HG03066 (cell line): ENCODE measurements at regions not wholly inside any gene's neighbourhood (a gene's known extent, or its start where the extent isn't known, plus 50 kb on each side); places are given as distances from the start of the nearest gene placed in this dataset.

Experiments used
- ATAC-seq: cut with Tn5 transposase; IDR thresholded peaks from one replicate; pipeline ENCODE4 v1.9.1; 2021; ENCODE audit warnings: low read depth; ENCODE audit not compliant: unreplicated experiment

DNA sequence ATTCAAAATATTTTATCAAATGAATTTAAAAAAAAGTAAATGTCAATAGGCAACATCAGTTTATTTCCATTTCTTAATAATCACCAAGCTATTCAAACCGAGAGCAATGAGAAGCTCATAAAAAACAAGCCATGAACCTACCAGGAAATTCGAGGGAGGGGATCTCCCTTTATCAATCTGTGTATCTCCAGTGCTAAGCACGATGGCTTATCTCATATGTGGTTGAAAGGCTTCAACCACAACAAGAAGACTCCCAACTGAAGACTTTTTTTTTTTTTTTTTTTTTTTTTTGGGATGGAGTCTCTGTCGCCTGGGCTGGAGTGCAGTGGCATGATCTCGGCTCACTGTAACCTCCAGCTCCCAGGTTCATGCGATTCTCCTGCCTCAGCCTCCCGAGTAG, 833.3 kb downstream of the USP25 start:
- no peak for ATAC-seq

- ATAC-seq = no peak
Observed at GRCh38 chr21:16563795-16564194, 834.0 kb downstream of the USP25 start.

GRCh38 chr21:16568244-16568643, 838.5 kb downstream of the USP25 start:
- no peak for ATAC-seq

DNA sequence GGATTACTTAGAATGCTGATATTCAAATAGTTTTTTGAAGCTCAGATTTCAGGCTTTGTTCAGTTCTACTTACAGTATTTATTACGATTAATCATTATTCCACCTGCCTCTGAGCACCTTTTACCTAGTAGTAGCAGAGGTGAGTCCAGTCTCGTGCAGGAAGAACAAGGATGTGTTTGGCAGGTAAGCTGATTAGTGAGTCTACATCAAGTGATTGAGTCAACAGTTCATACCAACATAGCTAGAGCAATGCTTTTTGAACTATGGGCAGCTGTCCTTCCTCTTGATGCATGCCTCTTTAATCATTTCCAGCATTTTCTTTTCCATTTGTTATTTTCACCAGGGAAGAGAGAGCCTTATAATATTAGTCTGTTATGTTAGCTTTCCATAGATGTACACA, 838.9 kb downstream of the USP25 start:
- no peak for ATAC-seq

DNA sequence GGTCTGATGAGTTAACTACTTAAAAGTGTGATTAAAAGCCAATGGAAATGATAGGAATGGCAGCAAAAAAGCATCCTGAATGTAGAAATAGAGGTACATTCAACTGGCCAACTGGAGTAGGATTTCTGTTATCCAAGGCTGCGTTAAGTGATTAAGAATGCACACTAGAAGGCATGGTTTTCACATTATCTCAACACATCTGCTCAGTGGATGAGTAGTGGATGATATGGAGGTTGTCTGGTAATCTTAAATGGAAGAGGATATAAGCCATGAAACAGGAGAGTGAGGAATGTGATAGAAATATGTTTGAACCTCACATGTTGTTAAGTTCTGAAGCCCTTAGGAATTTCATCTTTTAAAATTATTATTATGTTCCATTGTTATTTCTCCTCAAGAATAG, 839.9 kb downstream of the USP25 start:
- ATAC-seq = no peak

DNA sequence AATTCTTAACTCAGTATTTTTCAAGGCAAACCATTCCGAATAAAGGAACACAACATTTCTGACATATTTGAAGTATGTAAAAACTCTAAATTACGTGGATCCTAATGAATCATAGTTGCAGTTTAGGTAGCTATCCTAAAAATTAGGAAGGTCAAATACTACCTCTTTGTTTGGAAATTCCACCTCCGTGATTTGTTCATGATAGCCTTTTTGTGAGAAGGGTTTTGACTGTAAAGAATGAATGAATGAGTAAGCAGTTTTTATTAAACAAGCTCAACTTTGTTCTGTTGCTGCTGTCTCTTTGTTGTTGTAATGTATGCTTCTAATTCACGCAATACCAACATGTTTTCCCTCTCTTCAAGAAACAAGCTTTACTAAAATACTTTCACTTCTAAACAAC, 840.4 kb downstream of the USP25 start:
- no peak for ATAC-seq

- ATAC-seq = no peak
Observed at GRCh38 chr21:16570856-16571255, 841.1 kb downstream of the USP25 start.

GRCh38 chr21:16571594-16571993, 841.8 kb downstream of the USP25 start:
- no peak for ATAC-seq

DNA sequence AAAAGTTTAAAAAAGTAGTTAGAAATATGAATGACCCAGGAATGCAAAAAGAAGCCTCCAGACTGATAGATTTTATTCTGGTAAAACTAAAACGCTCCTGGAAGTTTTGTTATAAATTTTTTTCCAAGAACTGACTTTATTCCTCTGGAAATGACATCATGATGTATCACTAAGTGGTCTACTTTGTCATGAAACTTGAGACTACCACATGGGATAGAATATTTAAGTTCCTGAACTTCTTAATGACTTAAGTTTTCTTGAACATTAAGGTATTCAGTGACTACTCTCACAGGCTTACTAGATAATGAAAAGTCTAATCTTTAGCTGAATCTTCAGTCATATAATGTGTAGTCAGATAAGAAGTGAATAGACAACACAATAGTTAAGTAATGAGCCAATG, 842.2 kb downstream of the USP25 start:
- ATAC-seq = no peak

DNA sequence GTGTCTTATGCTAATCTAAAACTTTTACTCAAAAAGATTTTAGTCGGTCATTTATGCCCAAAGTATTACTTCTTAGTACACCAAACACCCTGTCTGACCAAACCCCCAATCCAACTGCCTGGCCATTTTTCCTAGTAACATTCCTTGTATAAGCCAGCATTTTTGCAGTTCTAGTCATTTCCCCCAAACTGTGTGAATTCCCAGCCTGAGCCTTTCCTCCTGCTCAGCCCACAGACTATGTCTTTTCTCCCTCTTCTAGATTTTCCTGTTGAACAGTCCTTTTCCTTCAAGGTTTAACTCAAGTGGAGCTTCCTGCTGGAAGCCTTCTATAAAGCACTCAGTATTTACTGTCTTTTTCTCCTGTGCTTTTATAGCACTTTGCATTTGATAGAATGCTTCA, 843.8 kb downstream of the USP25 start:
- ATAC-seq = no peak

DNA sequence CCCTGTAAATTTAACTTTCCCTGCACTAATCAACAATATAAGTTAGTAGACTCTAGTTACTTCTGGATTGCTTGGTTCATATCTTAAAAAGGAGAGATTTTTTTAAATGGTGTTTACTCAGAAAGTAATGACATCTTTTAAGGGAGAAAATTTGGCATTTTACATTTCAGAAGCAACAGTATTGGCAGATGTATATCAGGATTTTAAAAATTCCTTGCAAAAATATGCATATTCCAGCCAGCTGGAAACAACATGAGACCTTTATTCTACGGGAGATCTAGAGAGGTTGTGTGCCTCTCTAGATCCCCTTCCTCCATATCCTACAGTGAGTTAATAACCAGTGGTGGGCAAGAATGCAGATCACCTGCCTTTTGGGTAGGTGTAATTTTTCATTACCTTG, 848.2 kb downstream of the USP25 start:
- no peak for ATAC-seq

- no peak for ATAC-seq
Observed at GRCh38 chr21:16578912-16579311, 849.1 kb downstream of the USP25 start.

GRCh38 chr21:16579538-16579937, 849.8 kb downstream of the USP25 start:
- ATAC-seq = no peak

DNA sequence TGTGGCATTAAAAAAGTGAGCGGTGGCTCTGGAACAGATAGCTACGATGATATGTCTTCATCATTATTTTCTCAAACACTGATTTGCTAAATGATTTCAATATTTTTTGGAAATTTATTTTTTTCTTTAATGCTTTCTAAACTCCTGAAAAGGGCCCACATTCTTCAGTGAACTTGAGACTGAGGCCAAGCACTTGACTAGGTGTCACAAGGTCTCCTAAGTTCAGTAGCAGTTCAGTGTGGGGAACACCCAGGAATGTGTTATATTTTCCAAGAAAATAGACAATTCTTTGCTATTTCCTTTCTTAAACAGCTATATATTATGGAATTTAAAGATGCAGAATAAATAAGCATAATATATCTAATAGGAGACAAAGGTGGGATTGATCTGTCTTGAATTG, 850.9 kb downstream of the USP25 start:
- no peak for ATAC-seq

- ATAC-seq = no peak
Observed at GRCh38 chr21:16583556-16583955, 853.8 kb downstream of the USP25 start.

GRCh38 chr21:16584756-16585155, 855.0 kb downstream of the USP25 start:
- no peak for ATAC-seq

- no peak for ATAC-seq
Observed at GRCh38 chr21:16585896-16586295, 856.1 kb downstream of the USP25 start.

GRCh38 chr21:16587141-16587581, 857.4 kb downstream of the USP25 start:
- no peak for ATAC-seq

DNA sequence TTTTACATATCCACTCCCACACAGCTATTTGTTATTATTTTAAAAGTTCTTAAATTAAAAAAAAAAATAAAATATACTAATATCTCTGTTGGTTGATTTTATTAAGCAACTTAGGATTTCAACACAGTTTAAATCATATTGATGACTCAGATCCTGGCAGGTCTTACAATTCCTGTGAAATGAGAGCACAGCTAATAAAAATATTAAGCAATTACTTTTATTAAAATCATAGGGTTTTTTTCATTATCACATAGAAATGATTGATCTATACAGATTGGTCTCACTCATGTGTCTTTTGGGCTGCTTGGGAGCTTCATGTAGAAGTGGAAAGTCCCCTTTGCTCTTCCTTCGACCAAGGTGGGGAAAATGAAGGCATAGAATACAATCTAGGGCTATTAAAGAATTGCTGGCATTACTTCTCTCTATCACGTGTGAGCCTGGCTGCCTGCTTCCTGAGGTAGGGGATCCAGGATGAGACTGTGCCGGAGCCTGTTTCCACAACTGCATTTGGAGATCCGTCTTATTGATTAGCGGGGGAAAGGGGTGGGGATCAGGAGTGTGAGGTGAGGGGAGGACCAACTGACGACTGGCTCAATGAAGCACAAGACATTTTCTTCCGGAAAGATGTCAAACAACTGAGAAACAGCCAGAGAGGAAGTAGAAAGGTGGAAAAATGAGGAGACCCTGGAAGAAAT, 858.0 kb downstream of the USP25 start:
- no peak for ATAC-seq

GRCh38 chr21:16588433-16588860, 858.7 kb downstream of the USP25 start:
- no peak for ATAC-seq

- no peak for ATAC-seq
Observed at GRCh38 chr21:16589006-16589898, 859.5 kb downstream of the USP25 start.

DNA sequence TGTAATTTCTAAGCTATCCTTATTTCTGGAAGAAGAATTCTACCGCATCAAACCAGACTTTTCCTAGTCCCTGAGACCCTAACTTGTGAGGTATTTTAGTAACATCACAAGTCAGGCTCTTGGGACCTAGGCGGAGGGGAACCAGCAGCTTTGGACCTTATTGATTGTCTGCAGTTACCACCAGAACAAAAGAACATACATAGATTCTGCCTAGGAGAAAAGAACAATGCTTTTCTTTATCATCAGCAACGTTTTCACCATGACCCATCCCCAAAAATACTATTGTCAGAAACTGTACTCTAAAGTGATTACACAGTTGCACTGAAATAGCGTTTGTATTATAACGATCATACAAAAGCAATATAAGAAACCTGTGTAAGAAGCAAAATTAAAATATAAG, 860.4 kb downstream of the USP25 start:
- no peak for ATAC-seq
